ENCODE measurements at regions not wholly inside any gene's neighbourhood (a gene's known extent, or its start where the extent isn't known, plus 50 kb on each side); places are given as distances from the start of the nearest gene placed in this dataset.

DNA sequence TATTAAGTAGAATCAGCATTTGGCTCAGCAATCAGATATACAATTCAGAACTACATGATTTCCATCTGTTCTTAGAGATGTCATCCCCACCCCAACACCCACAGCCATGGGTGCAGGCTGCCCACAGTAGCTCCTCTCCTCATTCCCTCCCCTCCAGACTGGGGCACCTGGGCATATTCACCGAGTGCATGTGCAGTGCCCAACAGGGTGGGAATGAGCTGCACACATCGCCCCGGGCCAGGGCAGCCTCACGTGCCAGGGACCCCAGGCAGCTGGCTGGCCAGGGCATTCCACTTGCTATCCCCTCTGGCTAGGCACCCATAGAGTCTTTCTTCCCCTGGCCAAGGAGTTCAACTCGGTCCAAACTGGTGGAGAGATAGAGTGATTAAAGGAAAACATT lies 461.9 kb upstream of the NUDT12 start:
- Histone ChIP-seq H3K9me3 (ENCODE audit: insufficient read depth, low read length) (no peaks in the 10 kb centered on the region), H3K79me2 (ENCODE audit: low read length) (no peaks in the 10 kb centered on the region), H4K20me1 (ENCODE audit: insufficient read depth, low read length) (no peaks in the 10 kb centered on the region), H3K27me3 (ENCODE audit: low read depth, low read length) (no peaks in the 10 kb centered on the region), H3K9ac (ENCODE audit: low read length) (no peak overlapping the region), H3K4me2 (ENCODE audit: low read length) (no peak overlapping the region), H3K4me3 (ENCODE audit: low read length) (no peak overlapping the region), H2AFZ (ENCODE audit: low read depth, low read length) (no peak overlapping the region), H3K27ac (ENCODE audit: low read length) (no peak overlapping the region), H3K4me1 (ENCODE audit: low read length) (no peaks in the 10 kb centered on the region), H3K36me3 (replicated peaks; ENCODE audit: low read depth, low read length) (no peaks in the 10 kb centered on the region)
- TF ChIP-seq EZH2phosphoT487 (IDR thresholded peaks at IDR 0.05; ENCODE audit: low read depth) = no peak
- TF ChIP-seq, protein P1, sequence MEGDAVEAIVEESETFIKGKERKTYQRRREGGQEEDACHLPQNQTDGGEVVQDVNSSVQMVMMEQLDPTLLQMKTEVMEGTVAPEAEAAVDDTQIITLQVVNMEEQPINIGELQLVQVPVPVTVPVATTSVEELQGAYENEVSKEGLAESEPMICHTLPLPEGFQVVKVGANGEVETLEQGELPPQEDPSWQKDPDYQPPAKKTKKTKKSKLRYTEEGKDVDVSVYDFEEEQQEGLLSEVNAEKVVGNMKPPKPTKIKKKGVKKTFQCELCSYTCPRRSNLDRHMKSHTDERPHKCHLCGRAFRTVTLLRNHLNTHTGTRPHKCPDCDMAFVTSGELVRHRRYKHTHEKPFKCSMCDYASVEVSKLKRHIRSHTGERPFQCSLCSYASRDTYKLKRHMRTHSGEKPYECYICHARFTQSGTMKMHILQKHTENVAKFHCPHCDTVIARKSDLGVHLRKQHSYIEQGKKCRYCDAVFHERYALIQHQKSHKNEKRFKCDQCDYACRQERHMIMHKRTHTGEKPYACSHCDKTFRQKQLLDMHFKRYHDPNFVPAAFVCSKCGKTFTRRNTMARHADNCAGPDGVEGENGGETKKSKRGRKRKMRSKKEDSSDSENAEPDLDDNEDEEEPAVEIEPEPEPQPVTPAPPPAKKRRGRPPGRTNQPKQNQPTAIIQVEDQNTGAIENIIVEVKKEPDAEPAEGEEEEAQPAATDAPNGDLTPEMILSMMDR (IDR thresholded peaks at IDR 0.05; ENCODE audit: low read depth, low read length) = no peak

DNA sequence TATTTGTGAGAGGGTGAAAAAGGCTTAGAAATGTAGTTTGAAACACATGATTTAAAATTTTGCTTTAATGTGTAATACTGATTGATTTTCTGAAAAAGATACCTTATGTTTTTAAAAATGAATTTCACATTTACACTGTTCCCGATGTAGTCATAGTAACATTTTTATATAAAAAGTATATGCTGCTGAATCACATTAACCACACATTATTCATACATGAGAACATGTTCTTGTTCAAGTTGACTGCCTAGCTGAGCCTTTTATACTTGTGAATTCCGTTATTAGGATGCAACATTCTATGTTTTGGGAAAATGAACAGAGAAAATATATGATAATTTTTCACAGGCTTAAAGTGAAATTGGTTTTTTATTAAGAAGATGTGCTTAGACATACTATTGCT lies 461.1 kb upstream of the NUDT12 start:
- TF ChIP-seq EZH2phosphoT487 (IDR thresholded peaks at IDR 0.05; ENCODE audit: low read depth) = no peak
- TF ChIP-seq, protein P1 (IDR thresholded peaks at IDR 0.05; ENCODE audit: low read depth, low read length) = no peak
- H3K36me3 ChIP-seq (replicated peaks; ENCODE audit: low read depth, low read length) = no peaks in the 10 kb centered on the region
- no peaks in the 10 kb centered on the region for H3K79me2 ChIP-seq (ENCODE audit: low read length)
- no peaks in the 10 kb centered on the region for H4K20me1 ChIP-seq (ENCODE audit: insufficient read depth, low read length)
- H3K9me3 ChIP-seq (ENCODE audit: insufficient read depth, low read length) = no peaks in the 10 kb centered on the region
- H3K4me1 ChIP-seq (ENCODE audit: low read length) = no peaks in the 10 kb centered on the region
- no peak overlapping the region for H3K4me3 ChIP-seq (ENCODE audit: low read length)
- H3K4me2 ChIP-seq (ENCODE audit: low read length) = no peak overlapping the region
- no peak overlapping the region for H3K9ac ChIP-seq (ENCODE audit: low read length)
- H2AFZ ChIP-seq (ENCODE audit: low read depth, low read length) = no peak overlapping the region
- H3K27me3 ChIP-seq (ENCODE audit: low read depth, low read length) = no peaks in the 10 kb centered on the region
- no peak overlapping the region for H3K27ac ChIP-seq (ENCODE audit: low read length)

GRCh38 chr5:104019956-104020355 lies 457.4 kb upstream of the NUDT12 start:
- no peak overlapping the region for H3K4me3 ChIP-seq (ENCODE audit: low read length)
- no peaks in the 10 kb centered on the region for H3K9me3 ChIP-seq (ENCODE audit: insufficient read depth, low read length)
- H3K4me2 ChIP-seq (ENCODE audit: low read length) = no peak overlapping the region
- no peak overlapping the region for H2AFZ ChIP-seq (ENCODE audit: low read depth, low read length)
- H3K79me2 ChIP-seq (ENCODE audit: low read length) = no peaks in the 10 kb centered on the region
- no peaks in the 10 kb centered on the region for H3K36me3 ChIP-seq (replicated peaks; ENCODE audit: low read depth, low read length)
- H3K27me3 ChIP-seq (ENCODE audit: low read depth, low read length) = no peaks in the 10 kb centered on the region
- H4K20me1 ChIP-seq (ENCODE audit: insufficient read depth, low read length) = no peaks in the 10 kb centered on the region
- no peak overlapping the region for H3K9ac ChIP-seq (ENCODE audit: low read length)
- H3K27ac ChIP-seq (ENCODE audit: low read length) = no peak overlapping the region
- no peaks in the 10 kb centered on the region for H3K4me1 ChIP-seq (ENCODE audit: low read length)
- TF ChIP-seq EZH2phosphoT487 (IDR thresholded peaks at IDR 0.05; ENCODE audit: low read depth) = no peak
- TF ChIP-seq, protein P1 (IDR thresholded peaks at IDR 0.05; ENCODE audit: low read depth, low read length) = no peak

DNA sequence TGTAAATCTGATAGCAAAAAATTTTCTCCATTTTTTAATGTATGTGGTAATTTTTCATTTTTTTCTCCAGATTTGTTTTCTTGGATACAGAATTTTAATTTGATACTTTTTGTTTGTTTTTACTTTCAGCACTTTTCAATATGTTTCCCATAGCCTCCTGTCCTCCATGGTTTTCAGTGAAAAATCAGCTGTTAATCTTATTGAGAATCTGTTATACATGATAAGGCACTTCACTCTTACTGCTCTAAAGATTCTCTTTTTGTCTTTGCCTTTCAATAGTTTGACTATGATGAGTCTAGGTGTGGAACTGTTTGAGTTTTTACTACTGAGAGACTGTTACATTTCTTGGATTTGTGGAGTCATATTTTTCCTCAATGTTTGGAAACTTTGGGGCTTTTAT lies 455.7 kb upstream of the NUDT12 start:
- H3K4me1 ChIP-seq (ENCODE audit: low read length) = no peaks in the 10 kb centered on the region
- H3K4me2 ChIP-seq (ENCODE audit: low read length) = no peak overlapping the region
- no peaks in the 10 kb centered on the region for H3K79me2 ChIP-seq (ENCODE audit: low read length)
- no peak overlapping the region for H3K27ac ChIP-seq (ENCODE audit: low read length)
- H2AFZ ChIP-seq (ENCODE audit: low read depth, low read length) = no peak overlapping the region
- H3K9me3 ChIP-seq (ENCODE audit: insufficient read depth, low read length) = no peaks in the 10 kb centered on the region
- H3K36me3 ChIP-seq (replicated peaks; ENCODE audit: low read depth, low read length) = no peaks in the 10 kb centered on the region
- H3K27me3 ChIP-seq (ENCODE audit: low read depth, low read length) = no peaks in the 10 kb centered on the region
- no peak overlapping the region for H3K9ac ChIP-seq (ENCODE audit: low read length)
- H3K4me3 ChIP-seq (ENCODE audit: low read length) = no peak overlapping the region
- H4K20me1 ChIP-seq (ENCODE audit: insufficient read depth, low read length) = no peaks in the 10 kb centered on the region
- no peak for TF ChIP-seq EZH2phosphoT487 (IDR thresholded peaks at IDR 0.05; ENCODE audit: low read depth)
- TF ChIP-seq, protein P1 (IDR thresholded peaks at IDR 0.05; ENCODE audit: low read depth, low read length) = no peak
